SK-N-MC (cell line): ENCODE measurements at regions not wholly inside any gene's neighbourhood (a gene's known extent, or its start where the extent isn't known, plus 50 kb on each side); places are given as distances from the start of the nearest gene placed in this dataset.

Source experiments
- EZH2 ChIP-seq: fragments of 200-600 bp; sonication (generic); IDR thresholded peaks from one replicate; pipeline ENCODE4 v1.6.1; 2017; ENCODE audit warnings: antibody characterized with exemption
- FOXP2 ChIP-seq: optimal IDR thresholded peaks from 2 replicates; pipeline ENCODE3; 2011; ENCODE audit warnings: mild to moderate bottlenecking, moderate library complexity; ENCODE audit not compliant: insufficient read depth; ENCODE audit errors: extremely low read length, control extremely low read depth
- POLR2AphosphoS5 ChIP-seq: IDR thresholded peaks from 2 replicates; pipeline ENCODE4 v1.6.1; 2012; ENCODE audit warnings: mild to moderate bottlenecking, low read depth, low read length, borderline replicate concordance

DNA sequence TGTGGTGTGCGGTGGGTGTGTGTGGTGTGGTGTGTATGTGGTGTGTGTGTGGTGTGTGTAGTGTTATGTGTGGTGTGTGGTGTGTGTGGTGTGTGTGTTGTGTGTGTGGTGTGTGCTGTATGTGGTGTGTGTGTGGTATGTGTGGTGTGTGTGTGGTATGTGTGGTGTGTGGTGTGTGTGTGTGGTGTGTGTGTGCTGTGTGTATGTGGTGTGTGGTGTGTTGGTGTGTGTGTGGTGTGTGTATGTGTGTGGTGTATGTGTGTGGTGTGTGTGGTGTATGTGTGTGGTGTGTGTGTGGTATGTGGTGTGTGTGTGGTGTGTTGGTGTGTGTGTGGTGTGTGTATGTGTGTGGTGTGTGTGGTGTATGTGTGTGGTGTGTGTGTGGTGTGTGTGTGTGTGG lies 144.3 kb downstream of the HSD17B3 start:
- TF ChIP-seq POLR2AphosphoS5 (no peak), EZH2 (no peak), FOXP2 (no peak)
